Heart left ventricle (tissue), 16 donors: ENCODE measurements at regions not wholly inside any gene's neighbourhood (a gene's known extent, or its start where the extent isn't known, plus 50 kb on each side); places are given as distances from the start of the nearest gene placed in this dataset.
"Not testable (repeated sequence)": the region's sequence is repeated elsewhere in the genome, so short reads cannot be mapped to it uniquely, and the experiment has no call there.

ENCODE experiments used
- ATAC-seq, 4 donors: fragments of 200-7000 bp; cut with Tn5 transposase; one replicate each; pipeline ENCODE4 v1.9.1; 2020 to 2022; ENCODE audit warnings: moderate library complexity in 4 of 4, mild to moderate bottlenecking in 3 of 4, moderate number of reproducible peaks in 1 of 4
- DNase-seq, 5 donors: peaks; one replicate each; pipeline ENCODE4 v3.0.0-alpha.2; 2020
- H3K27ac ChIP-seq, 12 donors: fragments of 200-600 bp; sonication (generic) in 4 of 12; one replicate each; pipeline versions ENCODE4 v1.5.0 to v1.8.0; 2016 to 2022; ENCODE audit warnings: mild to moderate bottlenecking in 2 of 12
- H3K27me3 ChIP-seq, 9 donors: fragments of 200-600 bp; sonication (generic) in 2 of 9; one replicate each; pipeline versions ENCODE4 v1.5.1 to v1.8.0; 2016 to 2022; ENCODE audit warnings: mild to moderate bottlenecking in 3 of 9
- H3K36me3 ChIP-seq, 9 donors: fragments of 200-600 bp; sonication (generic) in 2 of 9; one replicate each; pipeline versions ENCODE4 v1.5.0 to v1.8.0; 2018 to 2022; ENCODE audit warnings: mild to moderate bottlenecking in 2 of 9
- H3K4me1 ChIP-seq, 12 donors: fragments of 200-600 bp; sonication (generic) in 4 of 12; one replicate each; pipeline versions ENCODE4 v1.5.0 to v1.8.0; 2016 to 2022; ENCODE audit warnings: mild to moderate bottlenecking in 3 of 12
- H3K4me3 ChIP-seq, 12 donors: fragments of 200-600 bp; sonication (generic) in 4 of 12; one replicate each; pipeline versions ENCODE4 v1.5.0 to v1.8.0; 2017 to 2022; ENCODE audit warnings: mild to moderate bottlenecking in 9 of 12, moderate library complexity in 4 of 12
- H3K9me3 ChIP-seq, 12 donors: fragments of 200-600 bp; sonication (generic) in 4 of 12; one replicate each; pipeline versions ENCODE4 v1.5.0 to v1.8.0; 2016 to 2022; ENCODE audit warnings: mild to moderate bottlenecking in 1 of 12
- POLR2A ChIP-seq, 2 donors: fragments of 450-650 bp; IDR thresholded peaks; one replicate each; pipeline ENCODE4 v1.6.1; 2017; ENCODE audit warnings: antibody characterized with exemption in 2 of 2, mild to moderate bottlenecking in 2 of 2, moderate library complexity in 2 of 2
- whole genome bisulfite sequencing, 4 donors: extraction: QIAGEN DNeasy Blood & Tissue Kit in 2 of 4; methylation state at CpG; one replicate each; pipeline versions ENCODE4 v1.1.5 to v1.1.7; 2013 to 2018; 5-methylcytosine and 5-hydroxymethylcytosine counted together
- intact Hi-C, 10 donors: fragments of 100-400 bp; cut with DNase I; formaldehyde crosslinking; loops; one replicate each; pipeline versions ENCODE4 v1.11.1 to v1.14.2; 2022
- TF ChIP-seq, protein P1 (sequence below), 12 donors: fragments of 200-600 bp; sonication (generic) in 4 of 12; IDR thresholded peaks; one replicate each; pipeline versions ENCODE4 v1.5.0 to v1.8.0; 2018 to 2022; ENCODE audit warnings: antibody characterized with exemption in 12 of 12, mild to moderate bottlenecking in 5 of 12
- donor health status: ischemic (EF 13 %, LVEDD 7.1; RV severe dilation, severe dysfunction).
- donor health status: healthy with polysubstance abuse.
- donor health status: DM: no; HTN: yes; CAD: no.
- donor health status: DM: no; HTN: no; CAD: no.
- donor health status: ischemic (EF 25% LVEDD 6.9; RV normal size, moderate dysfunction).
- donor health status: ischemic (EF 25% LVEDD 5.7; RV mildly dilated, moderate dysfunction).
- donor health status: healthy.
- donor health status: DM: yes; HTN: yes; CAD: no.
- donor health status: ischemic (EF 35%, LVEDD 5.7; RV mildly dilated, moderate dysfunction).
- donor health status: nonischemic (EF 11% LVEDD 7.7; RV severe dilation, severe dysfunction).
- donor health status: DM: yes; HTN: yes; CAD: no.
- donor health status: PGD.
- donor health status: ischemic (EF 29% LVEDD 5.4; RV normal size, mild dysfunction).
- donor health status: nonischemic (EF 23%, LVEDD 6.1; RV moderate dilation, normal function).

DNA sequence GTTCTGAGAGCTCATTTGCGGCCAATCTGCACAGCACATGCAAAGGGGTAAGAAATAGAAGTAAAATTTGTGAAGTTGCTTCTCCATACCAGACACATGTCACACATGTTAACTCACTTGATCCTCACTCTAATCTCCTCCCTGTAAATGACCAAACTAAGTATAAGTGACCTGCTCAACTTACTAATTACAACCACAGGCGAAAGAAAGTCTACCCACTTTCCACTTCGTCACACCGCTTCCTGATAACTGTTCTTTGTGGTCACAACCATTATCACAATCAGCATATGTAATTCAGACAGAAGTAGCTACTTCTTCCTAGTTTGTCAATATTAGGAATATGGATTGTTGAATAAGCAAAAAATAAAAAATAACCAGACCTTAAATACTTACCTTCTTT, 293.7 kb upstream of the CLEC14A start:
- TF ChIP-seq POLR2A (IDR thresholded peaks at IDR 0.05), result no peak
- no peaks in the 10 kb centered on the region for H3K4me1 ChIP-seq
- 78 to 93% (median 85%) methylated on average over 4 of the region's 4 CpGs for WGBS, 4 donors
- H3K9me3 ChIP-seq, result no peaks in the 10 kb centered on the region
- no peaks in the 10 kb centered on the region for H3K27me3 ChIP-seq
- no peaks in the 10 kb centered on the region for H3K36me3 ChIP-seq
- DNase-seq (no peak), ATAC-seq (no peak)
- intact Hi-C loops, result no loop called here
- H3K27ac ChIP-seq, result no peak overlapping the region
- no peak overlapping the region for H3K4me3 ChIP-seq

- H3K27me3 ChIP-seq, result no peaks in the 10 kb centered on the region
- no peaks in the 10 kb centered on the region for H3K9me3 ChIP-seq
- no peak for DNase-seq
- H3K4me1 ChIP-seq, result no peaks in the 10 kb centered on the region
- intact Hi-C loops, result no loop called here
- ATAC-seq, result no peak
- H3K27ac ChIP-seq, result no peak overlapping the region
- H3K36me3 ChIP-seq, result no peaks in the 10 kb centered on the region
- WGBS, 4 donors, result 52 to 82% (median 66%) methylated on average over 2 of the region's 2 CpGs
- H3K4me3 ChIP-seq, result no peak overlapping the region
- TF ChIP-seq, protein P1, sequence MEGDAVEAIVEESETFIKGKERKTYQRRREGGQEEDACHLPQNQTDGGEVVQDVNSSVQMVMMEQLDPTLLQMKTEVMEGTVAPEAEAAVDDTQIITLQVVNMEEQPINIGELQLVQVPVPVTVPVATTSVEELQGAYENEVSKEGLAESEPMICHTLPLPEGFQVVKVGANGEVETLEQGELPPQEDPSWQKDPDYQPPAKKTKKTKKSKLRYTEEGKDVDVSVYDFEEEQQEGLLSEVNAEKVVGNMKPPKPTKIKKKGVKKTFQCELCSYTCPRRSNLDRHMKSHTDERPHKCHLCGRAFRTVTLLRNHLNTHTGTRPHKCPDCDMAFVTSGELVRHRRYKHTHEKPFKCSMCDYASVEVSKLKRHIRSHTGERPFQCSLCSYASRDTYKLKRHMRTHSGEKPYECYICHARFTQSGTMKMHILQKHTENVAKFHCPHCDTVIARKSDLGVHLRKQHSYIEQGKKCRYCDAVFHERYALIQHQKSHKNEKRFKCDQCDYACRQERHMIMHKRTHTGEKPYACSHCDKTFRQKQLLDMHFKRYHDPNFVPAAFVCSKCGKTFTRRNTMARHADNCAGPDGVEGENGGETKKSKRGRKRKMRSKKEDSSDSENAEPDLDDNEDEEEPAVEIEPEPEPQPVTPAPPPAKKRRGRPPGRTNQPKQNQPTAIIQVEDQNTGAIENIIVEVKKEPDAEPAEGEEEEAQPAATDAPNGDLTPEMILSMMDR (IDR thresholded peaks at IDR 0.05), result no peak
- no peak for TF ChIP-seq POLR2A (IDR thresholded peaks at IDR 0.05)
These were observed 292.1 kb upstream of the CLEC14A start for GRCh38 chr14:38547961-38548490.

DNA sequence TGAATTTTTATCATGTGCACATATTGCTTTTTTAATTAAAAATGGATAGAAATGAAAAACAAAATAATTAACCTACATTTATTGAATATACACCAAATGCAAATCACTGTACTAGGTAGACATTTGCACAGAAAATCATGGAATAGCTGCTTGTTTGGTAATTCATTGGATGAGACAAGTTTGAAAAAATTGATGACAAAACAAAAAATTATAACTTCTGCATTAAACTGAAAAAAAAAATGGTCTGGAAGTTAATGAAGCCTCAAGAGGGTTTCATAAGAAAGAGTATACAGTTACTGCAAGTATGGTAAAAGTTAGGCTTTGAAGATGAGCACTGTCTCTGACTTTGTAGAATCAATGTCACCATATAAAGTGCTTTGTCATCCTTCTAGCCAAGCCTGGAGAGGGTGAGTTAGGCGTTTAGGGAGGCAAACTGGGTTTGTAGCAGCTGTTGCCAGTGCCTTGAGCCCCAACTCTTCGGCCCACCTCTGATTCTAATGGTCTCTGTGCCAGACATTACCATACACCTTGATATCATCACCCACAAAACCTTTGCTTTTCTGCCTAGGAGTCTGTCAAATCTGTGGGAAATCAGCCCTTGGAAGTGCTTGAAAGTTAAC, 291.1 kb upstream of the CLEC14A start:
- Histone ChIP-seq H3K27ac (no peak overlapping the region), H3K9me3 (no peaks in the 10 kb centered on the region), H3K4me3 (no peak overlapping the region), H3K27me3 (no peaks in the 10 kb centered on the region), H3K36me3 (no peaks in the 10 kb centered on the region), H3K4me1 (no peaks in the 10 kb centered on the region)
- no peak for DNase-seq
- TF ChIP-seq, protein P1 (IDR thresholded peaks at IDR 0.05), result no peak
- no peak for TF ChIP-seq POLR2A (IDR thresholded peaks at IDR 0.05)
- no peak for ATAC-seq
- intact Hi-C loops, result no loop called here
- 63 to 85% (median 83%) methylated on average over 2 of the region's 2 CpGs for WGBS, 4 donors

- Histone ChIP-seq H3K9me3 (no peaks in the 10 kb centered on the region), H3K27ac (no peak overlapping the region), H3K36me3 (no peaks in the 10 kb centered on the region), H3K4me1 (no peaks in the 10 kb centered on the region), H3K27me3 (no peaks in the 10 kb centered on the region), H3K4me3 (no peak overlapping the region)
- no peak for ATAC-seq
- WGBS, 4 donors, result 60 to 68% (median 63%) methylated on average over 2 of the region's 2 CpGs
- TF ChIP-seq, protein P1 (IDR thresholded peaks at IDR 0.05), result no peak
- TF ChIP-seq POLR2A (IDR thresholded peaks at IDR 0.05), result no peak
- intact Hi-C loops, result no loop called here
- no peak for DNase-seq
These were observed 288.9 kb upstream of the CLEC14A start for GRCh38 chr14:38544776-38545175.

- ATAC-seq, H3K27ac ChIP-seq, H3K4me3 ChIP-seq, intact Hi-C loops, H3K27me3 ChIP-seq, H3K4me1 ChIP-seq, DNase-seq, H3K9me3 ChIP-seq, H3K36me3 ChIP-seq: not testable (repeated sequence)
- 90 to 92% (median 90%) methylated on average over 5 of the region's 5 CpGs for WGBS, 4 donors
These were observed 288.0 kb upstream of the CLEC14A start for GRCh38 chr14:38543851-38544250.

GRCh38 chr14:38538053-38538452, 282.2 kb upstream of the CLEC14A start:
- H3K4me3 ChIP-seq, H3K4me1 ChIP-seq, H3K27me3 ChIP-seq, H3K9me3 ChIP-seq, DNase-seq, ATAC-seq, H3K36me3 ChIP-seq, H3K27ac ChIP-seq, intact Hi-C loops: not testable (repeated sequence)
- WGBS, 4 donors, result 81 to 86% (median 84%) methylated on average over 5 of the region's 5 CpGs
